Chondrocyte (in vitro differentiated cells): ENCODE measurements at regions not wholly inside any gene's neighbourhood (a gene's known extent, or its start where the extent isn't known, plus 50 kb on each side); places are given as distances from the start of the nearest gene placed in this dataset.
A peak's percentile ranks its signal among the peaks of the same experiment; 100 is the strongest.

Experiments
- DNase-seq: peaks from one replicate; pipeline ENCODE4 v3.0.0; 2021; ENCODE audit warnings: mixed read lengths, low spot score
- H3K27ac Mint-ChIP-seq: one replicate; pipeline ENCODE4 v1.8.0; 2021; ENCODE audit warnings: mild to moderate bottlenecking, moderate library complexity, mixed read lengths; ENCODE audit not compliant: unreplicated experiment
- H3K27me3 Mint-ChIP-seq: 2 replicates; pipeline ENCODE4 v1.8.0; 2021; ENCODE audit warnings: low read depth, mixed read lengths
- H3K36me3 Mint-ChIP-seq: 2 replicates; pipeline ENCODE4 v1.8.0; 2021; ENCODE audit warnings: low read depth, mixed read lengths
- H3K4me1 Mint-ChIP-seq: 2 replicates; pipeline ENCODE4 v1.8.0; 2021; ENCODE audit warnings: low read depth, mild to moderate bottlenecking, mixed read lengths
- H3K4me3 Mint-ChIP-seq: one replicate; pipeline ENCODE4 v1.8.0; 2021; ENCODE audit warnings: mild to moderate bottlenecking, moderate library complexity, mixed read lengths; ENCODE audit not compliant: unreplicated experiment
- H3K9me3 Mint-ChIP-seq: 2 replicates; pipeline ENCODE4 v1.8.0; 2021; ENCODE audit warnings: low read depth, mixed read lengths
- CTCF ChIP-seq: fragments of 200-600 bp; sonication (generic); IDR thresholded peaks from 2 replicates; pipeline ENCODE4 v1.5.0; 2021; ENCODE audit warnings: antibody characterized with exemption, mild to moderate bottlenecking, moderate library complexity

GRCh38 chr17:77326636-77327035 is 185.9 kb downstream of the SEC14L1 start:
- Mint-ChIP-seq H3K27ac (peak overlapping the region; percentile 11), H3K36me3 (no peaks in the 10 kb centered on the region), H3K9me3 (no peaks in the 10 kb centered on the region), H3K4me1 (peaks cover 58% of the 10 kb centered on the region), H3K4me3 (no peak overlapping the region), H3K27me3 (no peaks in the 10 kb centered on the region)
- no peak for TF ChIP-seq CTCF
- peak; percentile 40 for DNase-seq

- Mint-ChIP-seq H3K36me3 (no peaks in the 10 kb centered on the region), H3K27ac (no peak overlapping the region), H3K27me3 (no peaks in the 10 kb centered on the region), H3K9me3 (no peaks in the 10 kb centered on the region), H3K4me1 (peaks cover 58% of the 10 kb centered on the region), H3K4me3 (no peak overlapping the region)
- peak; percentile 75 for DNase-seq
- no peak for TF ChIP-seq CTCF
Observed at GRCh38 chr17:77327181-77327565, 186.4 kb downstream of the SEC14L1 start.

GRCh38 chr17:77327566-77328464 is 187.0 kb downstream of the SEC14L1 start:
- Mint-ChIP-seq H3K9me3 (no peaks in the 10 kb centered on the region), H3K36me3 (no peaks in the 10 kb centered on the region), H3K27me3 (no peaks in the 10 kb centered on the region), H3K4me3 (no peak overlapping the region), H3K27ac (no peak overlapping the region), H3K4me1 (peaks cover 58% of the 10 kb centered on the region)
- DNase-seq: peak; percentile 74
- no peak for TF ChIP-seq CTCF

- DNase-seq: peak; percentile 61
- H3K9me3 Mint-ChIP-seq: peaks cover 4% of the 10 kb centered on the region
- H3K27me3 Mint-ChIP-seq: no peaks in the 10 kb centered on the region
- no peak overlapping the region for H3K27ac Mint-ChIP-seq
- H3K4me1 Mint-ChIP-seq: peaks cover 53% of the 10 kb centered on the region
- no peak overlapping the region for H3K4me3 Mint-ChIP-seq
- no peak for TF ChIP-seq CTCF
- no peaks in the 10 kb centered on the region for H3K36me3 Mint-ChIP-seq
Observed at GRCh38 chr17:77328823-77329740, 188.3 kb downstream of the SEC14L1 start.
